ENCODE measurements at regions not wholly inside any gene's neighbourhood (a gene's known extent, or its start where the extent isn't known, plus 50 kb on each side); places are given as distances from the start of the nearest gene placed in this dataset.

- TF ChIP-seq CTCF (IDR thresholded peaks at IDR 0.05; ENCODE audit: insufficient read depth, low read length, poor library complexity, severe bottlenecking): no peak
- no peak for DNase-seq (ENCODE audit: extremely low read depth, insufficient read length)
- Histone ChIP-seq H3K36me3 (ENCODE audit: control insufficient read depth, insufficient read depth, low read length) (no peaks in the 10 kb centered on the region), H3K4me3 (replicated peaks; ENCODE audit: low read depth, low read length) (no peak overlapping the region), H3K27me3 (replicated peaks; ENCODE audit: control insufficient read depth, insufficient read depth, low read length) (no peaks in the 10 kb centered on the region)
Observed at GRCh38 chr4:28811025-28811424, 1909.1 kb upstream of the PCDH7 start.

GRCh38 chr4:28822163-28822562, 1898.0 kb upstream of the PCDH7 start:
- TF ChIP-seq CTCF (IDR thresholded peaks at IDR 0.05; ENCODE audit: insufficient read depth, low read length, poor library complexity, severe bottlenecking): no peak
- Histone ChIP-seq H3K27me3 (replicated peaks; ENCODE audit: control insufficient read depth, insufficient read depth, low read length) (no peaks in the 10 kb centered on the region), H3K4me3 (replicated peaks; ENCODE audit: low read depth, low read length) (no peak overlapping the region), H3K36me3 (ENCODE audit: control insufficient read depth, insufficient read depth, low read length) (no peaks in the 10 kb centered on the region)
- no peak for DNase-seq (ENCODE audit: extremely low read depth, insufficient read length)

- no peaks in the 10 kb centered on the region for H3K27me3 ChIP-seq (replicated peaks; ENCODE audit: control insufficient read depth, insufficient read depth, low read length)
- H3K36me3 ChIP-seq (ENCODE audit: control insufficient read depth, insufficient read depth, low read length): no peaks in the 10 kb centered on the region
- no peak overlapping the region for H3K4me3 ChIP-seq (replicated peaks; ENCODE audit: low read depth, low read length)
- DNase-seq (ENCODE audit: extremely low read depth, insufficient read length): no peak
- no peak for TF ChIP-seq CTCF (IDR thresholded peaks at IDR 0.05; ENCODE audit: insufficient read depth, low read length, poor library complexity, severe bottlenecking)
Observed at GRCh38 chr4:28827866-28828265, 1892.3 kb upstream of the PCDH7 start.

GRCh38 chr4:28831867-28832266, 1888.3 kb upstream of the PCDH7 start:
- no peak for TF ChIP-seq CTCF (IDR thresholded peaks at IDR 0.05; ENCODE audit: insufficient read depth, low read length, poor library complexity, severe bottlenecking)
- DNase-seq (ENCODE audit: extremely low read depth, insufficient read length): no peak
- H3K36me3 ChIP-seq (ENCODE audit: control insufficient read depth, insufficient read depth, low read length): no peaks in the 10 kb centered on the region

GRCh38 chr4:28832444-28832843, 1887.7 kb upstream of the PCDH7 start:
- TF ChIP-seq CTCF (IDR thresholded peaks at IDR 0.05; ENCODE audit: insufficient read depth, low read length, poor library complexity, severe bottlenecking): no peak

More at GRCh38 chr4:28831867-28832266, 1888.3 kb upstream of the PCDH7 start:
- no peaks in the 10 kb centered on the region for H3K27me3 ChIP-seq (replicated peaks; ENCODE audit: control insufficient read depth, insufficient read depth, low read length)
- no peak overlapping the region for H3K4me3 ChIP-seq (replicated peaks; ENCODE audit: low read depth, low read length)

GRCh38 chr4:28834120-28834519, 1886.0 kb upstream of the PCDH7 start:
- no peak overlapping the region for H3K4me3 ChIP-seq (replicated peaks; ENCODE audit: low read depth, low read length)
- H3K27me3 ChIP-seq (replicated peaks; ENCODE audit: control insufficient read depth, insufficient read depth, low read length): no peaks in the 10 kb centered on the region
- H3K36me3 ChIP-seq (ENCODE audit: control insufficient read depth, insufficient read depth, low read length): no peaks in the 10 kb centered on the region
- no peak for DNase-seq (ENCODE audit: extremely low read depth, insufficient read length)
- no peak for TF ChIP-seq CTCF (IDR thresholded peaks at IDR 0.05; ENCODE audit: insufficient read depth, low read length, poor library complexity, severe bottlenecking)

More at GRCh38 chr4:28832444-28832843, 1887.7 kb upstream of the PCDH7 start:
- H3K36me3 ChIP-seq (ENCODE audit: control insufficient read depth, insufficient read depth, low read length): no peaks in the 10 kb centered on the region
- no peak for DNase-seq (ENCODE audit: extremely low read depth, insufficient read length)
- H3K27me3 ChIP-seq (replicated peaks; ENCODE audit: control insufficient read depth, insufficient read depth, low read length): no peaks in the 10 kb centered on the region
- H3K4me3 ChIP-seq (replicated peaks; ENCODE audit: low read depth, low read length): no peak overlapping the region
